ENCODE measurements at regions not wholly inside any gene's neighbourhood (a gene's known extent, or its start where the extent isn't known, plus 50 kb on each side); places are given as distances from the start of the nearest gene placed in this dataset.

DNA sequence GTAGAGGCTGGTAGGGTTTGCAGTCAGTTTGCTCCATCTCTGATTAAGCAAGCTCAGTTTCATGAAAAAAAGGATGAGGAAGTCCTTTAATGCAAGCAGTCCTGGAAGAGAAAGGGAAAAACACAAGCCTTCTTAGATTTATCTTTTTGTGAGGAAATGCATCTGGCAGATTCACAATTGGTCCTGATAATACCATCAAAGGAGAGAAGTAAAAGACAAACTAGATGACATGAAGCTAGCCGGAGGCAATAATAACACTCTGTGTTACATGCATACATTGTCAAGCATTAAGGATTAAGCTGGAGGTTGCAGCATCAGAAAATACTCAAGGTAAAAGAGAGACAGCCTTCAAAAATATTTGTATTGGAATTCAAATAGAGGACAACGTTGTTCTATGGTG is 356.0 kb upstream of the TEX13C start, which contains the start of gene TENM1:
TENM1 (minus strand) TSS at position 101 of the 400 bp plus-strand sequence.
- H3K9me3 ChIP-seq = no peaks in the 10 kb centered on the region
- TF ChIP-seq, protein P1, sequence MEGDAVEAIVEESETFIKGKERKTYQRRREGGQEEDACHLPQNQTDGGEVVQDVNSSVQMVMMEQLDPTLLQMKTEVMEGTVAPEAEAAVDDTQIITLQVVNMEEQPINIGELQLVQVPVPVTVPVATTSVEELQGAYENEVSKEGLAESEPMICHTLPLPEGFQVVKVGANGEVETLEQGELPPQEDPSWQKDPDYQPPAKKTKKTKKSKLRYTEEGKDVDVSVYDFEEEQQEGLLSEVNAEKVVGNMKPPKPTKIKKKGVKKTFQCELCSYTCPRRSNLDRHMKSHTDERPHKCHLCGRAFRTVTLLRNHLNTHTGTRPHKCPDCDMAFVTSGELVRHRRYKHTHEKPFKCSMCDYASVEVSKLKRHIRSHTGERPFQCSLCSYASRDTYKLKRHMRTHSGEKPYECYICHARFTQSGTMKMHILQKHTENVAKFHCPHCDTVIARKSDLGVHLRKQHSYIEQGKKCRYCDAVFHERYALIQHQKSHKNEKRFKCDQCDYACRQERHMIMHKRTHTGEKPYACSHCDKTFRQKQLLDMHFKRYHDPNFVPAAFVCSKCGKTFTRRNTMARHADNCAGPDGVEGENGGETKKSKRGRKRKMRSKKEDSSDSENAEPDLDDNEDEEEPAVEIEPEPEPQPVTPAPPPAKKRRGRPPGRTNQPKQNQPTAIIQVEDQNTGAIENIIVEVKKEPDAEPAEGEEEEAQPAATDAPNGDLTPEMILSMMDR (IDR thresholded peaks at IDR 0.05) = no peak
- TF ChIP-seq POLR2AphosphoS5 (IDR thresholded peaks at IDR 0.05) (no peak), EP300 (IDR thresholded peaks at IDR 0.05; ENCODE audit: low read depth) (no peak), POLR2A (IDR thresholded peaks at IDR 0.05) (no peak)
- H3K4me3 ChIP-seq = no peak within 1 kb of the TSS
- in situ Hi-C loops (cut with MboI; ENCODE audit: low pct_ligation_motif_present in 1 of 4, low pct_unique_long_range_greater_than_20kb in 1 of 4, low sequenced_read_pairs in 3 of 4) = no loop called here
- no peaks in the 10 kb centered on the region for H3K4me1 ChIP-seq
- no peaks in the 10 kb centered on the region for H3K36me3 ChIP-seq
- intact Hi-C loops (cut with DNase I; ENCODE audit: low total_unique reads) = no loop called here
- 58% methylated on average over 2 of the region's 2 CpGs; no CpG with 5 or more reads in 1 of the 2 donors for WGBS, 2 donors (ENCODE audit: low coverage in 1 of 2)
- no peak within 1 kb of the TSS for H3K27ac ChIP-seq
- H3K27me3 ChIP-seq = no peaks in the 10 kb centered on the region
- no peak for DNase-seq

DNA sequence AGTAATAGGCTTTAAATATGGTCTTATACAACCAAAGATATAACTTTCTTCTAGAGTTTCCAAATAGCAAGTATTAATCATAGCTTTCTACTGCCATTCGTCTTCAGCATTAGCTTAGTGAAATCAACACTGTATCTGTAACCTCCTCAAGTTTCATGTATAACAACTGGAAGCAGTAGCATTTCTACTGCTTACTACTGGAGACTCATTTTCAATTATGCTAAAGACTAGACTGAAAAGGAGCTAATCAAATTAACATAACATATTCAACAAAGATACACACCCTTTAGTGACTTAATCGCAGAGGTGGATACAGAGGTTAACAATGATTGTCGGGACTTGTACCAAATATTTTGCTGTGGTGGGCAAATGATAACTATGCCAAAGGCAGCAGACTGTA is 344.2 kb upstream of the TEX13C start:
- in situ Hi-C loops (cut with MboI; ENCODE audit: low pct_ligation_motif_present in 1 of 4, low pct_unique_long_range_greater_than_20kb in 1 of 4, low sequenced_read_pairs in 3 of 4) = no loop called here

DNA sequence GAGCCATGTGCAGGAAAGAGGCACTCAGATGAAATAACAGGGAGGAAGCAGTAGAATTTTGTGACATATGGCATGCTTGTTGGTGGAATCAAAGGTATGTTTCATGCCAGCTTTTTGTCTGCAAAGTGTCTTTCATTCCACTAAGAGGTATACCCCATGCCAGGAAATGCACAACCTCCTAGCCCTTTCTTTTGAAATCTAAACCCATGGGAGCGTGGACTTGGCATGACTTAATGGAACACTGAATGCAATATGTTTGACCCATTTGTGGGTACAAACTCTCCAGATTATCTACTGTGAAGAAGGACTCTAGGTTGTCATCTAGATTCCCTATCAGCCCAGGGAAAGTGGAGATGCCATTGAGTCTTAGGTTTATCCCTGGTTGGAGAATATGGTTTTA is 338.3 kb upstream of the TEX13C start:
- Histone ChIP-seq H3K9me3 (no peaks in the 10 kb centered on the region), H3K27ac (no peak overlapping the region), H3K27me3 (no peaks in the 10 kb centered on the region), H3K36me3 (no peaks in the 10 kb centered on the region), H3K4me3 (no peak overlapping the region), H3K4me1 (no peaks in the 10 kb centered on the region)
- no peak for DNase-seq
- TF ChIP-seq EP300 (IDR thresholded peaks at IDR 0.05; ENCODE audit: low read depth) = no peak
- TF ChIP-seq POLR2A (IDR thresholded peaks at IDR 0.05) = no peak
- TF ChIP-seq POLR2AphosphoS5 (IDR thresholded peaks at IDR 0.05) = no peak
- TF ChIP-seq, protein P1 (IDR thresholded peaks at IDR 0.05) = no peak
- intact Hi-C loops (cut with DNase I; ENCODE audit: low total_unique reads) (no loop called here), in situ Hi-C loops (cut with MboI; ENCODE audit: low pct_ligation_motif_present in 1 of 4, low pct_unique_long_range_greater_than_20kb in 1 of 4, low sequenced_read_pairs in 3 of 4) (no loop called here)
- WGBS, 2 donors (ENCODE audit: low coverage in 1 of 2) = 57% methylated on average over 1 of the region's 1 CpG; no CpG with 5 or more reads in 1 of the 2 donors

More for the DNA sequence above, 344.2 kb upstream of the TEX13C start:
- Histone ChIP-seq H3K27ac (no peak overlapping the region), H3K36me3 (no peaks in the 10 kb centered on the region), H3K4me3 (no peak overlapping the region), H3K9me3 (no peaks in the 10 kb centered on the region), H3K4me1 (no peaks in the 10 kb centered on the region), H3K27me3 (no peaks in the 10 kb centered on the region)
- intact Hi-C loops (cut with DNase I; ENCODE audit: low total_unique reads) = no loop called here
- TF ChIP-seq POLR2AphosphoS5 (IDR thresholded peaks at IDR 0.05) = no peak
- TF ChIP-seq POLR2A (IDR thresholded peaks at IDR 0.05) = no peak
- TF ChIP-seq, protein P1 (IDR thresholded peaks at IDR 0.05) = no peak
- TF ChIP-seq EP300 (IDR thresholded peaks at IDR 0.05; ENCODE audit: low read depth) = no peak
- DNase-seq = no peak
- 57 to 82% methylated on average over 1 to 3 of the region's 3 CpGs for WGBS, 2 donors (ENCODE audit: low coverage in 1 of 2)

DNA sequence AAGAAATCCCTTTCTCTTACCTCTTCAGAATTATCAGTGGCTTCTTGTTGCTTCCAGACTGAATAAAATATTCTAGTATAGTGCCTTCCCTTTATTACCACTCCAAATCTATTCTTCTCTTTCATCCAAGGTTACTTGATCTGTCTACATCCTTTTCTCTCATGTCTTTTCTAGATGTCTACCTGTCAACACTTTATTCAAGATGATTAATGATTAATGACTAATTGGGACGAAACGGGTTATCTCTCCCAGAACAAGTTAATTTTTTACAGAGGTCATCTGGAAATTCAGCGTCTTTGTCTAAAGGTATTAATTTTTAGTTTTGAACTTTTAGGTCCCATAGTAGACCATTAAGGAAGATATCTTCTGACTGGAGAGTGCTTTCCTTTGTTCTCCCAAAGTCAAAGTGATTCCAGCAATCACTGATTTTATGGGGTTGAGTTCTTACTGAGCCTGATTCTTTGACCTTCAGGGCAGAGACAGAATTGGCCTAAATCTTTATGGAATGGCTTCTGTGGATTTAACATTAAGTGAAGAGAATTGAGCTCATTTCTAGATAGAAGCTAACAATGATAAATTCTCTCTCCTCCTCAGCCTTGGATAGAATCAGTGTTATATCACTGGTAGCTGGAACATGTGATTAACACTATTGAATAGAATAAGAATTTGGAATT is 335.4 kb upstream of the TEX13C start:
- 50 to 60% methylated on average over 2 to 3 of the region's 3 CpGs for whole genome bisulfite sequencing, 2 donors (ENCODE audit: low coverage in 1 of 2)
- intact Hi-C loops (cut with DNase I; ENCODE audit: low total_unique reads) = no loop called here
- DNase-seq = no peak
- in situ Hi-C loops (cut with MboI; ENCODE audit: low pct_ligation_motif_present in 1 of 4, low pct_unique_long_range_greater_than_20kb in 1 of 4, low sequenced_read_pairs in 3 of 4) = no loop called here
- Histone ChIP-seq H3K4me1 (no peaks in the 10 kb centered on the region), H3K27ac (no peak overlapping the region), H3K27me3 (no peaks in the 10 kb centered on the region), H3K4me3 (no peak overlapping the region), H3K9me3 (no peaks in the 10 kb centered on the region), H3K36me3 (no peaks in the 10 kb centered on the region)
- no peak for TF ChIP-seq POLR2A (IDR thresholded peaks at IDR 0.05)
- no peak for TF ChIP-seq POLR2AphosphoS5 (IDR thresholded peaks at IDR 0.05)
- TF ChIP-seq EP300 (IDR thresholded peaks at IDR 0.05; ENCODE audit: low read depth) = no peak
- TF ChIP-seq, protein P1 (IDR thresholded peaks at IDR 0.05) = no peak

Data from transverse colon (tissue), 4 donors.